ENCODE measurements at regions not wholly inside any gene's neighbourhood (a gene's known extent, or its start where the extent isn't known, plus 50 kb on each side); places are given as distances from the start of the nearest gene placed in this dataset.

DNA sequence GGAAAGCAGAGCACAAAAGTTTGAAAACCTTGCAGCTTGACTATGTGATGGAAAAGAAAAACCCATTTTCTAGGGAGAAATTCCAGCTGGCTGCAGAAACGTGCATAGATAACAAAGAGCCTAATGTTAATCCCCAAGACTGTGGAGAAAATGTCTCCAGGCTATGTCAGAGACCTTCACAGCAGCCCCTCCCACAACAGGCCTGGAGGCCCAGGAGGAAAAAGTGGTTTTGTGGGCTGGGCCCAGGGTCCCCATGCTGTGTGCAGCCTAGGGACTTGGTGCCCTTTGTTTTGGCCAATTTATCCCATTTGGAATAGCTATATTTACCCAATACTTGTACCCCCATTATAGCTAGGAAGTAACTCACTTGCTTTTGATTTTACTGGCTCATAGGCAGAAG is 484.1 kb upstream of the HTR1E start:
- TF ChIP-seq, protein P1, sequence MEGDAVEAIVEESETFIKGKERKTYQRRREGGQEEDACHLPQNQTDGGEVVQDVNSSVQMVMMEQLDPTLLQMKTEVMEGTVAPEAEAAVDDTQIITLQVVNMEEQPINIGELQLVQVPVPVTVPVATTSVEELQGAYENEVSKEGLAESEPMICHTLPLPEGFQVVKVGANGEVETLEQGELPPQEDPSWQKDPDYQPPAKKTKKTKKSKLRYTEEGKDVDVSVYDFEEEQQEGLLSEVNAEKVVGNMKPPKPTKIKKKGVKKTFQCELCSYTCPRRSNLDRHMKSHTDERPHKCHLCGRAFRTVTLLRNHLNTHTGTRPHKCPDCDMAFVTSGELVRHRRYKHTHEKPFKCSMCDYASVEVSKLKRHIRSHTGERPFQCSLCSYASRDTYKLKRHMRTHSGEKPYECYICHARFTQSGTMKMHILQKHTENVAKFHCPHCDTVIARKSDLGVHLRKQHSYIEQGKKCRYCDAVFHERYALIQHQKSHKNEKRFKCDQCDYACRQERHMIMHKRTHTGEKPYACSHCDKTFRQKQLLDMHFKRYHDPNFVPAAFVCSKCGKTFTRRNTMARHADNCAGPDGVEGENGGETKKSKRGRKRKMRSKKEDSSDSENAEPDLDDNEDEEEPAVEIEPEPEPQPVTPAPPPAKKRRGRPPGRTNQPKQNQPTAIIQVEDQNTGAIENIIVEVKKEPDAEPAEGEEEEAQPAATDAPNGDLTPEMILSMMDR (IDR thresholded peaks at IDR 0.05; ENCODE audit: borderline replicate concordance, extremely low read depth, low read length, poor library complexity, severe bottlenecking): no peak
- TF ChIP-seq EZH2 (IDR thresholded peaks at IDR 0.05; ENCODE audit: borderline replicate concordance, low read depth, low read length, severe bottlenecking): no peak
